Gastroesophageal sphincter (tissue), 4 donors: ENCODE measurements at regions not wholly inside any gene's neighbourhood (a gene's known extent, or its start where the extent isn't known, plus 50 kb on each side); places are given as distances from the start of the nearest gene placed in this dataset.

Experiments used
- ATAC-seq: fragments of 150-250 bp; one replicate; pipeline ENCODE4 v1.9.1; 2016; ENCODE audit warnings: mild to moderate bottlenecking, moderate library complexity
- H3K27ac ChIP-seq, 4 donors: fragments of 200-600 bp; sonication (generic) in 3 of 4; 1 replicate in 3 of 4; 2 replicates in 1 of 4; pipeline ENCODE4 v1.5.1; 2016 to 2019
- H3K27me3 ChIP-seq: fragments of 200-600 bp; sonication (generic); one replicate; pipeline ENCODE4 v1.5.1; 2019
- H3K36me3 ChIP-seq, 2 donors: fragments of 200-600 bp; sonication (generic); one replicate each; pipeline ENCODE4 v1.5.1; 2019; ENCODE audit warnings: control low read depth in 1 of 2
- H3K4me1 ChIP-seq, 3 donors: fragments of 200-600 bp; sonication (generic); 1 replicate in 2 of 3; 2 replicates in 1 of 3; pipeline ENCODE4 v1.5.1; 2016 to 2019; ENCODE audit warnings: control low read depth in 2 of 3
- H3K4me3 ChIP-seq, 2 donors: fragments of 200-600 bp; sonication (generic); one replicate each; pipeline ENCODE4 v1.5.1; 2019; ENCODE audit warnings: mild to moderate bottlenecking in 1 of 2, moderate library complexity in 1 of 2
- H3K9me3 ChIP-seq, 3 donors: fragments of 200-600 bp; sonication (generic); one replicate each; pipeline ENCODE4 v1.5.1; 2017 to 2019; ENCODE audit warnings: control low read depth in 2 of 3
- CTCF ChIP-seq, 4 experiments: fragments of 200-600 bp in 2 of 4; fragments of 450-650 bp in 2 of 4; sonication (generic) in 1 of 4; IDR thresholded peaks; one replicate each; pipeline ENCODE4 v1.5.1; 2017 to 2019; ENCODE audit warnings: antibody characterized with exemption in 4 of 4, mild to moderate bottlenecking in 2 of 4, moderate library complexity in 2 of 4
- EP300 ChIP-seq: sonication (generic); formaldehyde crosslinking; IDR thresholded peaks from one replicate; pipeline ENCODE4 v1.6.1; 2017; ENCODE audit warnings: antibody characterized with exemption, mild to moderate bottlenecking
- POLR2A ChIP-seq, 2 donors: fragments of 450-650 bp; IDR thresholded peaks; one replicate each; pipeline ENCODE4 v1.6.1; 2017; ENCODE audit warnings: antibody characterized with exemption in 2 of 2, mild to moderate bottlenecking in 2 of 2, moderate library complexity in 1 of 2
- POLR2AphosphoS5 ChIP-seq: sonication (generic); formaldehyde crosslinking; IDR thresholded peaks from one replicate; pipeline ENCODE4 v1.6.1; 2017; ENCODE audit warnings: antibody characterized with exemption
- WGBS, 2 donors: methylation state at CpG; one replicate each; pipeline ENCODE4 v1.1.5; 2018; ENCODE audit warnings: low coverage in 1 of 2; 5-methylcytosine and 5-hydroxymethylcytosine counted together

GRCh38 chr4:175871774-175872405 is 59.8 kb upstream of the GPM6A start:
- H3K4me1 ChIP-seq, result peaks cover 0 to 9% (median 0%) of the 10 kb centered on the region in 3 donors
- ATAC-seq, result no peak
- TF ChIP-seq EP300 (no peak), POLR2A (IDR thresholded peaks at IDR 0.05) (no peak), CTCF (IDR thresholded peaks at IDR 0.05) (no peak), POLR2AphosphoS5 (no peak)
- H3K36me3 ChIP-seq, result no peaks in the 10 kb centered on the region
- no peak overlapping the region for H3K27ac ChIP-seq
- WGBS, 2 donors, result 54 to 62% methylated on average over 2 of the region's 2 CpGs
- no peaks in the 10 kb centered on the region for H3K9me3 ChIP-seq
- H3K4me3 ChIP-seq, result no peak overlapping the region
- H3K27me3 ChIP-seq, result no peaks in the 10 kb centered on the region

GRCh38 chr4:175873707-175874106 is 61.6 kb upstream of the GPM6A start:
- ATAC-seq, result no peak
- no peaks in the 10 kb centered on the region for H3K27me3 ChIP-seq
- WGBS, 2 donors, result 95% methylated on average over 1 of the region's 1 CpG; no CpG with 5 or more reads in 1 of the 2 donors
- no peak overlapping the region for H3K27ac ChIP-seq
- no peak for TF ChIP-seq EP300
- TF ChIP-seq CTCF (IDR thresholded peaks at IDR 0.05), result no peak
- TF ChIP-seq POLR2AphosphoS5, result no peak
- no peaks in the 10 kb centered on the region for H3K9me3 ChIP-seq
- no peaks in the 10 kb centered on the region for H3K36me3 ChIP-seq
- no peak overlapping the region for H3K4me3 ChIP-seq
- peaks cover 0 to 9% (median 0%) of the 10 kb centered on the region in 3 donors for H3K4me1 ChIP-seq

GRCh38 chr4:175874306-175874705 is 62.2 kb upstream of the GPM6A start:
- no peak overlapping the region for H3K27ac ChIP-seq
- TF ChIP-seq POLR2A (IDR thresholded peaks at IDR 0.05) (no peak), POLR2AphosphoS5 (no peak), EP300 (no peak), CTCF (IDR thresholded peaks at IDR 0.05) (no peak)
- H3K9me3 ChIP-seq, result no peaks in the 10 kb centered on the region
- no peaks in the 10 kb centered on the region for H3K27me3 ChIP-seq
- no peak overlapping the region for H3K4me3 ChIP-seq
- no peak for ATAC-seq
- no peaks in the 10 kb centered on the region for H3K36me3 ChIP-seq
- H3K4me1 ChIP-seq, result peaks cover 0 to 9% (median 0%) of the 10 kb centered on the region in 3 donors
- WGBS, 2 donors, result 69 to 76% methylated on average over 4 to 5 of the region's 5 CpGs

GRCh38 chr4:175875993-175876771 is 64.1 kb upstream of the GPM6A start:
- Histone ChIP-seq H3K4me1 (peaks cover 0 to 9% (median 0%) of the 10 kb centered on the region in 3 donors), H3K27ac (no peak overlapping the region), H3K4me3 (no peak overlapping the region), H3K36me3 (no peaks in the 10 kb centered on the region), H3K9me3 (no peaks in the 10 kb centered on the region), H3K27me3 (no peaks in the 10 kb centered on the region)
- WGBS, 2 donors, result 92 to 97% methylated on average over 5 of the region's 5 CpGs
- TF ChIP-seq POLR2A (IDR thresholded peaks at IDR 0.05), result no peak
- no peak for TF ChIP-seq CTCF (IDR thresholded peaks at IDR 0.05)
- TF ChIP-seq EP300, result no peak
- no peak for TF ChIP-seq POLR2AphosphoS5
- no peak for ATAC-seq

GRCh38 chr4:175882891-175883290 is 70.8 kb upstream of the GPM6A start:
- peaks cover 0 to 3% (median 0%) of the 10 kb centered on the region in 3 donors for H3K9me3 ChIP-seq
- H3K4me1 ChIP-seq, result no peaks in the 10 kb centered on the region
- no peak overlapping the region for H3K27ac ChIP-seq
- H3K36me3 ChIP-seq, result no peaks in the 10 kb centered on the region
- no peak overlapping the region for H3K4me3 ChIP-seq
- ATAC-seq, result no peak
- no peaks in the 10 kb centered on the region for H3K27me3 ChIP-seq
- TF ChIP-seq EP300 (no peak), POLR2AphosphoS5 (no peak), POLR2A (IDR thresholded peaks at IDR 0.05) (no peak), CTCF (IDR thresholded peaks at IDR 0.05) (no peak)
